ENCODE measurements at regions not wholly inside any gene's neighbourhood (a gene's known extent, or its start where the extent isn't known, plus 50 kb on each side); places are given as distances from the start of the nearest gene placed in this dataset.

GRCh38 chr6:7004581-7005297 is 103.0 kb upstream of the RREB1 start:
- H4K20me1 ChIP-seq (ENCODE audit: insufficient read depth, low read length), result no peaks in the 10 kb centered on the region
- no peak overlapping the region for H3K27ac ChIP-seq (ENCODE audit: low read depth in 1 of 2, low read length in 2 of 2)
- H3K9me3 ChIP-seq (replicated peaks in 1 of 2; ENCODE audit: control insufficient read depth in 1 of 2, insufficient read depth in 1 of 2, low read length in 2 of 2), result no peaks in the 10 kb centered on the region
- Mint-ChIP-seq H3K4me3 (no peak overlapping the region), H3K27me3 (ENCODE audit: low read depth in 3 of 3) (peaks cover 0 to 5% (median 0%) of the 10 kb centered on the region in 3 donors), H3K27ac (no peak overlapping the region), H3K4me1 (peaks cover 6% of the 10 kb centered on the region), H3K36me3 (no peaks in the 10 kb centered on the region), H3K9me3 (no peaks in the 10 kb centered on the region)
- no peak for TF ChIP-seq CTCF (IDR thresholded peaks at IDR 0.05)
- no peaks in the 10 kb centered on the region for H3K27me3 ChIP-seq (ENCODE audit: control insufficient read depth in 2 of 2, insufficient read depth in 2 of 2, low read length in 2 of 2)
- H3K79me2 ChIP-seq (ENCODE audit: insufficient read depth, low read length), result no peaks in the 10 kb centered on the region
- H3K9ac ChIP-seq (ENCODE audit: insufficient read depth, low read length, poor library complexity, severe bottlenecking), result no peak overlapping the region
- no peak overlapping the region for H3K4me3 ChIP-seq (replicated peaks in 1 of 3; ENCODE audit: low read depth in 2 of 3, low read length in 3 of 3)
- no peaks in the 10 kb centered on the region for H3K4me1 ChIP-seq (ENCODE audit: control insufficient read depth in 1 of 2, insufficient read depth in 2 of 2, low read length in 2 of 2)
- H3K36me3 ChIP-seq (replicated peaks in 1 of 2; ENCODE audit: control insufficient read depth in 1 of 2, insufficient read depth in 2 of 2, low read length in 2 of 2), result no peaks in the 10 kb centered on the region
- intact Hi-C loops (cut with micrococcal nuclease), result no loop called here
- WGBS (ENCODE audit: insufficient coverage), result 70% methylated on average over 6 of the region's 8 CpGs
- DNase-seq, result no peak
- no peak overlapping the region for H2AFZ ChIP-seq (ENCODE audit: insufficient read depth, low read depth, low read length, poor library complexity, severe bottlenecking)
- H3K4me2 ChIP-seq (replicated peaks; ENCODE audit: extremely low read depth, low read length, poor library complexity, severe bottlenecking), result no peak overlapping the region

GRCh38 chr6:7006515-7007191 is 101.1 kb upstream of the RREB1 start:
- Histone ChIP-seq H3K79me2 (ENCODE audit: insufficient read depth, low read length) (no peaks in the 10 kb centered on the region), H3K36me3 (replicated peaks in 1 of 2; ENCODE audit: control insufficient read depth in 1 of 2, insufficient read depth in 2 of 2, low read length in 2 of 2) (no peaks in the 10 kb centered on the region), H3K4me1 (ENCODE audit: control insufficient read depth in 1 of 2, insufficient read depth in 2 of 2, low read length in 2 of 2) (no peaks in the 10 kb centered on the region), H2AFZ (ENCODE audit: insufficient read depth, low read depth, low read length, poor library complexity, severe bottlenecking) (no peak overlapping the region), H3K9me3 (replicated peaks in 1 of 2; ENCODE audit: control insufficient read depth in 1 of 2, insufficient read depth in 1 of 2, low read length in 2 of 2) (no peaks in the 10 kb centered on the region), H3K27me3 (ENCODE audit: control insufficient read depth in 2 of 2, insufficient read depth in 2 of 2, low read length in 2 of 2) (no peaks in the 10 kb centered on the region), H3K27ac (ENCODE audit: low read depth in 1 of 2, low read length in 2 of 2) (no peak overlapping the region), H4K20me1 (ENCODE audit: insufficient read depth, low read length) (no peaks in the 10 kb centered on the region), H3K4me3 (replicated peaks in 1 of 3; ENCODE audit: low read depth in 2 of 3, low read length in 3 of 3) (no peak overlapping the region), H3K9ac (ENCODE audit: insufficient read depth, low read length, poor library complexity, severe bottlenecking) (no peak overlapping the region), H3K4me2 (replicated peaks; ENCODE audit: extremely low read depth, low read length, poor library complexity, severe bottlenecking) (no peak overlapping the region)
- no peak for TF ChIP-seq CTCF (IDR thresholded peaks at IDR 0.05)
- H3K4me3 Mint-ChIP-seq, result no peak overlapping the region
- H3K36me3 Mint-ChIP-seq, result no peaks in the 10 kb centered on the region
- 83% methylated on average over 1 of the region's 5 CpGs for WGBS (ENCODE audit: insufficient coverage)
- intact Hi-C loops (cut with micrococcal nuclease), result no loop called here
- no peak for DNase-seq
- H3K27ac Mint-ChIP-seq, result no peak overlapping the region
- H3K9me3 Mint-ChIP-seq, result no peaks in the 10 kb centered on the region
- peaks cover 0 to 5% (median 0%) of the 10 kb centered on the region in 3 donors for H3K27me3 Mint-ChIP-seq (ENCODE audit: low read depth in 3 of 3)
- H3K4me1 Mint-ChIP-seq, result peaks cover 6% of the 10 kb centered on the region

Measured in CD14-positive monocyte (primary cell).